Subcutaneous abdominal adipose tissue (tissue), 5 donors: ENCODE measurements at regions not wholly inside any gene's neighbourhood (a gene's known extent, or its start where the extent isn't known, plus 50 kb on each side); places are given as distances from the start of the nearest gene placed in this dataset.

Source experiments
- H3K27ac ChIP-seq: one replicate; pipeline ENCODE4 v1.7.0; 2013; ENCODE audit warnings: low read depth, mild to moderate bottlenecking, inconsistent platforms, low read length, moderate library complexity
- H3K27me3 ChIP-seq, 5 donors: one replicate each; pipeline ENCODE4 v1.7.0; 2013; ENCODE audit warnings: low read length in 5 of 5, inconsistent platforms in 1 of 5; ENCODE audit not compliant: control insufficient read depth in 5 of 5, insufficient read depth in 4 of 5
- H3K36me3 ChIP-seq, 5 donors: one replicate each; pipeline ENCODE4 v1.7.0; 2013; ENCODE audit warnings: low read length in 5 of 5; ENCODE audit not compliant: control insufficient read depth in 5 of 5, insufficient read depth in 5 of 5
- H3K4me1 ChIP-seq, 5 donors: one replicate each; pipeline ENCODE4 v1.7.0; 2013; ENCODE audit warnings: low read length in 5 of 5, mild to moderate bottlenecking in 3 of 5, moderate library complexity in 1 of 5; ENCODE audit not compliant: control insufficient read depth in 5 of 5, insufficient read depth in 5 of 5
- H3K4me3 ChIP-seq, 5 donors: one replicate each; pipeline ENCODE4 v1.7.0; 2013; ENCODE audit warnings: low read length in 5 of 5, low read depth in 1 of 5
- H3K9ac ChIP-seq, 5 donors: one replicate each; pipeline ENCODE4 v1.7.0; 2013; ENCODE audit warnings: low read length in 5 of 5, mild to moderate bottlenecking in 4 of 5, moderate library complexity in 3 of 5
- H3K9me3 ChIP-seq, 5 donors: one replicate each; pipeline ENCODE4 v1.7.0; 2013; ENCODE audit warnings: low read length in 5 of 5; ENCODE audit not compliant: control insufficient read depth in 5 of 5
- donor health status: healthy.
- donor health status: healthy.
- donor health status: healthy.
- donor health status: healthy.
- donor health status: healthy.

DNA sequence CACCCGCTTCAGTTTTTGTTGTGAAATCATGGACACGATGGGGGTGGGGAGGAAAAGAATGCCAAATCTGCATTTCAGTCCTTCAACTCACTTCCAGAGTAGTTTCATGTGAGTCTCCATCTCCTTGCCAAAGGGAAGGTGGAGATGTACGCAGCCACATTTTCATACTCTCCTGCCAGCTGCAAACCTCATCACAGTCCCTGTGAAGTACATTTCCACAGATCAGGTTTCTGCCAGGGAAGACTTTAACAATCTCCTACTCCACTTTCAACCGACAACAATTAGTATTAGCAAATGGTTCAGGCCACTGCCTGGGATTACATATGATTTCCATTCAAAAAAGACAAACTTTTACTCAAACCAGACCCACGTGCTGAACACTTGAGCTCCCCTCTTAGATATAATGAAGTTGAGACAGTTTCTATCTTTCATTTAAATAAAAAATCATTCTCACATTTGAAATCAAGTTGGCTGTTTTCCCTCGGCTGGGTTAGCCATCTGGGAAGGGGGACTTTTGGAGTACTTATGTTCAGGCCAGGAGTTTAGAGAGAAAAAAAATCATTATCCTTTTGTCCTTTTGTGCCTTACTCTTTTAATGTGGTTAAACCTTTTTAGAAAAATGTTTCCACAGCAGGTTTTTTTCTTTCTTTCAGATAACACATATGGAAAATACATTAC, 51.0 kb upstream of the CEP162 start:
- no peaks in the 10 kb centered on the region for H3K9me3 ChIP-seq
- H3K4me3 ChIP-seq = no peak overlapping the region
- H3K36me3 ChIP-seq = no peaks in the 10 kb centered on the region
- no peaks in the 10 kb centered on the region for H3K27me3 ChIP-seq
- no peak overlapping the region for H3K27ac ChIP-seq
- no peak overlapping the region for H3K9ac ChIP-seq
- H3K4me1 ChIP-seq = peaks cover 0 to 13% (median 6%) of the 10 kb centered on the region in 5 donors
